KG1 (cell line): ENCODE measurements at regions not wholly inside any gene's neighbourhood (a gene's known extent, or its start where the extent isn't known, plus 50 kb on each side); places are given as distances from the start of the nearest gene placed in this dataset.

ENCODE experiments used
- DNase-seq: peaks from one replicate; lab custom pipeline; 2025; lab: John Stamatoyannopoulos, UW

GRCh38 chr2:13533524-13533922 lies 816.8 kb downstream of the TRIB2 start:
- no peak for DNase-seq

DNA sequence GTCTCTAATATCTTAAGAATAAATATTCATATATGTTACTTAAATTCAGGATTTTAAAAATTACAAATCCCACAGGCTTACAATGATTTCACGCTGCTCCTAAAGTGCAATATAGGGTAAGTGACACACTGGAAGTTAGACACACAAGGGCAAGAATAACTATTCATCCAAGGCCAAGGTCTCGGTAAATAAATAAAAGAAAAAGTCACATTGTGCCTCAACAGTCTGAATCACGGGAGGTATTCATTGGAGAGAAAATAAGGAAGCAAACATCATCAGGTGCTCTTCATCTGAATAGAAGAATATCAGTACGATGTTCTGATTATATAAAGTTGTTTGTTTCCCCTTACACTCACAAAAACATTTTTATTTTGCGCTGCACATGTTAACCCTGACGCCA lies 820.2 kb downstream of the TRIB2 start:
- DNase-seq: no peak

DNA sequence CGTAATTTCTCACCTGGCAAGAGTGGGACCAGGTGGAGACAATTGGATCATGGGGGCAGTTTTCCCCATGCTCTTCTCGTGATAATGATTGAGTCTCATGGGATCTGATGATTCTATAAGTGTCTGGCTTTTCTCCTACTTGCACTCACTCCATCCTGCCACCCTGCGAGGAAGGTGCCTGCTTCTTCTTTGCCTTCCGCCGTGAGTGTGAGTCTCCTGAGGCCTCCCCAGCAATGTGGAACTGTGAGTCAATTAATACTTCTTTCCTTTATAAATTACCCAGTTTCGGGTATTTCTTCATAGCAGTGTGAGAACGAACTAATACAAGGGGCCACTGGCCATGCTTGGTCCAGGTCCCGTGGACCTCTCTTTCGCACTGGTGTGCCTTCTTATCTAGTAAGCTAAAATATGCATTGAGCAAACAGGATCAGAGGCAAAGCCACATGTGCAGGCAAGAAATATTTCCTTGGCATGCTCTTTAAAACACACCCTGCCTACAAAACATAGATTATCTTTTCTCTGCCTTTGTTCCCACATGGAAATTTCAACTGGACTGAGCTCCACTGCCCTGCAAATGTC lies 821.1 kb downstream of the TRIB2 start:
- DNase-seq: no peak

- DNase-seq: no peak
These were observed 822.6 kb downstream of the TRIB2 start for GRCh38 chr2:13539296-13539695.

DNA sequence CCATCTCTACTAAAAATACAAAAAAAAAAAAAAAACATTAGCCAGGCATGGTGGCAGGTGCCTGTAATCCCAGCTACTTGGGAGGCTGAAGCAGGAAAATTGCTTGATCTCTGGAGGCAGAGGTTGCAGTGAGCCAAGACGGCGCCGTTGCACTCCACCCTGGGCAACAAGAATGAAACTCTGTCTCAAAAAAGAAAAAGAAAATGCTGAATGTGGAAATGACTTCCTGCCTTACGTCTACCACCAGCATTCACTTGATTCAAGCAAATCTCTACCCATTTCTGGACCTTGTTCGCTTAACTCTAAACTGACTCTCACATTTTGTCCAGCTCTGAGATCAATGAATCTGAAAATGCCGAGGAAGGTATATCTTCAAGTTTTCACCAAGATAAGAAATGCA lies 825.3 kb downstream of the TRIB2 start:
- no peak for DNase-seq

DNA sequence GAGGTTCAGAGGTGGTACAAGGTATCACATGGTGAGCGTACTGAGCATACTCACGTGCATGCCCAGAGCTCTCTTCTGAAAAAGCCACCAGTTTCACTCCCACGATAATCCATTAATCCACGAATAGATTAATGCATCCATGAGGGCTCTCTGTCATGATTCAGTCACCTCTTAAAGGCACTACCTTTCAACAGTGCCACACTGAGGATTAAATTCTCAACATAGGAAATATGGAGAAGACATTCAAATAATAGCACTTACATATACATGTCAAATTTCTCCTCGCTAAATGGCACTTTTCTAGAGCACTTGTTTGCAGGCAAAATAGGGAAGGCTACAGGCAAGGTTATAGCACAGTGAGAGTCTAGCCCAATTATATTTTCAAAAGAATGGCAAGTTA lies 825.9 kb downstream of the TRIB2 start:
- no peak for DNase-seq

DNA sequence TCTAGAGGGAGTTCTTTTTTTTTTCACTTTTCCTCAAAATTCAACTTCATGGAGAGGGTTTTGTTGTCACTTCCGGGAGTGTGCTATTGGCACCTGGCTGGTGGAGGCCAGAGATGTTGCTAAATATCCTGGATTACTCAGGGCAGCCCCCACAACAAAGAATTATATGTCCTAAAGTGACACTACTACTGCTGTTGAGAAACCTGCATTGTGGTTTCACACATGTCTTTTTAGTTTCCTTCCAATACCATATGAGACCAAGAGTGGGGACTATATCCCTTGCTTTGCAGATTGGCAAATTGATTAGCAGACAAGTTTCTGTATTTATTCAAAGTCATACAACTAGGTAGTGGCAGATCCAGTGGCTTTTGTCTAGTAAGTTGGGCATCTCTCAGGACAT lies 826.8 kb downstream of the TRIB2 start:
- DNase-seq: no peak

GRCh38 chr2:13545320-13545719 lies 828.6 kb downstream of the TRIB2 start:
- DNase-seq: no peak

DNA sequence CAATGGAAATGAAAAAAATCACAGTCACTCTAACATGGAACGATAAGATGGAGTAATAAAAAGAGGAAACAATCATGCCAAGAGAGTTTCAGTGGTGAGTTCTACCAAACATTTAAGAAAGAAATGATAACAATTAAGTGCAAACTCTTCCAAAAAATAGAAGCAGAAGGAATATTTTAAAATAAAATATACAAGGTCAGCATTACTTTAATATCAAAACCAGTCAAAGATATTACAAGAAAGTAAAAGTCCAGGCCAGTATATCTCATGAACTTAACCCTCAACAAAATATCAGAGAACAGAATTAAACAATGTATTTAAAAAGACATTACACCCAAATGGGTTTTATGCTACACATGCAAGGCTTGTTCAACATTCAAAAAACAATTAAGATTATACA lies 829.4 kb downstream of the TRIB2 start:
- no peak for DNase-seq

DNA sequence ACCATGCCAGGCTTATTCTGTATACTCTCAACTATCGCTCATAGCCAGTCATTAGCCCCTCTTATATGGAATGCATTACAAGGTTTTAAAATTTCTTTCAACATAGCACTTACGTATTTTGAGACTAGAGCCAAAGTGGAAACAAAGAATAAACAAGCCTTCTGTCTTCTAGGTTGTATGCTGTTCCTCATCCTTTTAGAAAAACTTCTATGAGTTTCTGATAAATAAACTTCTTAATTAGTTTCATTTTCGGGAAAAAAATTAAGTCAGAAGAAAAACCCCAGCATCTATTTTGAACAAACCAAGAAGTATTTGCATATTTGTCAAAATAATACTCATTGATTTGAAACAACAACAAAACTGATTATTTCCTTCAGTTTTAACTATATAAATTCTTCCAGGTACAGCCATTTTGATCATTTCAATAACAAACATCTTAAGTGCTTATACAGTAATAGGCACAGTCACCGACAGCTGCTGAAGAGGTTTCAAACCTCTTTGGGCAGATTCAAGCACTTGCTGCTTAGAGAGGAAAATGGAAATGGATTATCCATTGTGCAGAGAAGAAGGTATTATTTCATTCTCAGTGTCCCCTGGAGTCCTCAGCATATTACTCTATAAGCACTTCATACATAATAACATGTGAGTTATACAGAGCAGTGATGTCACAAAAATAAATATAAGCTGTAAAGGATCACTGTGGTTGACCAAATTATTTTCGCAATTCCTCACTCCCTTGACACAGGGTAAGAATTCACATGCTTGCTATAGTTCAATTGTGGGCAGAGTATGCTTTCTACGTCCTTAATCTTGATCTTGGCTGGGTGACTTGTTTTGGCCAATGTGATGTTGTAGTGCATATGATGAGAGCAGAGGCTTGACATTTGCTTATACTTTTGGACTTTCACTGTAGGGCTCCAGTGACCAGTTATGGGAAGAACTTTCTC lies 833.8 kb downstream of the TRIB2 start:
- DNase-seq: no peak

DNA sequence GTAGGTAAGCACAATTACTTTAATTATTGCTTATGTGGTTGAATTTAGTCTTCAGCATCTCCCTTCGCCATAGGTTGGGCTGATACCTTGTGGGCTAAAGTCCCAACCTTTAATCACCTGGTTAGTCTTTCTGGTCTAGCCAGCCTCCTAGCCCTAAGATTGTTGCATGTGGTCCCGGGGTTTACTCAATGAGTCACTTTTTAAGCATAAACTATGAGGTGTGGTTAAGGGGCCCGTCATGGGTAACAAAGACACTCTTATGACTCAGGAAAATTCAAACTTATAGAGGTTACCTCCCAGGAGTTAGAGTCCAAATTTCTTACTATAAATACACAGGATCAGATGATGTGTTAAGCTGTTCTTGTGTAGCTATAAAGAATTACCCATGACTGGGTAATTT lies 841.6 kb downstream of the TRIB2 start:
- no peak for DNase-seq

DNA sequence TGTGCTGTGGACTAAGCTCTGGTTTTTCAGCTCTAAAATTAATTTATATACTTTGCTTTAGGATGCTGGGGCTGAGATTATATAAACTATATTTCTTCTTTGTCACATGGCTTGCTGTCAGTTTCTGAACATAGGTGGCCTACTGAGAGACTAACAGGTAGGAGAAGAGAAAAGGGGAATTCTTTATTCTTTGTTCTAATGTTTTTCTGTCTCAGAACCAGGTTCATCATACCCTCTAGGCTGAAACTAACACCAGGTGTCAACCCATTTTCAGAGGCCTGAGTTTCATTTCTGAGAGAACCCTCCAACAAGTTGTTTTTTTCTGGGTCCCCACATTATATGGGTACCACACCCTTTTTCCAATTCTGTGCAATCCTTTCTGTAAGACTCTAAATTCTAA lies 843.6 kb downstream of the TRIB2 start:
- no peak for DNase-seq

DNA sequence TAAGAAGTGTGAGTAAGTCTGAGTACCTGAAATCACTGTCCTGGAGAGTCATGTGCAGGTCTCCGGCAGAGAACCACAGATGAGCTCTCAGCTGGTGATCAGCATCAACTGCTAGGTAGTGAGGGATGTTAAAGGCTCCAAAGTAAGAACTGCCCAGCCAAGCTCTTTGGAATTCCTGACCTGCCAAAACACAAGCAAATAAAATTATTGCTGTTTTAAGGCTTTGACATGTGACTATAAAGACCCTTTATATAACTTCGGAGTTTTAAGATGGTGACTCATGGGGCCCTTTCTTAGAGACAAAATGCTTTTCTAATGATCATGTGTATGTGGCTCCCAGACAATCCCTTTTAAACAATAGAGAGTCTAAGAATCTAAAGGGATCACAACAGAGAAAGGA lies 855.7 kb downstream of the TRIB2 start:
- DNase-seq: no peak

GRCh38 chr2:13574831-13575230 lies 858.1 kb downstream of the TRIB2 start:
- DNase-seq: no peak

- no peak for DNase-seq
These were observed 859.8 kb downstream of the TRIB2 start for GRCh38 chr2:13576406-13577036.

GRCh38 chr2:13578547-13578946 lies 861.8 kb downstream of the TRIB2 start:
- DNase-seq: no peak

DNA sequence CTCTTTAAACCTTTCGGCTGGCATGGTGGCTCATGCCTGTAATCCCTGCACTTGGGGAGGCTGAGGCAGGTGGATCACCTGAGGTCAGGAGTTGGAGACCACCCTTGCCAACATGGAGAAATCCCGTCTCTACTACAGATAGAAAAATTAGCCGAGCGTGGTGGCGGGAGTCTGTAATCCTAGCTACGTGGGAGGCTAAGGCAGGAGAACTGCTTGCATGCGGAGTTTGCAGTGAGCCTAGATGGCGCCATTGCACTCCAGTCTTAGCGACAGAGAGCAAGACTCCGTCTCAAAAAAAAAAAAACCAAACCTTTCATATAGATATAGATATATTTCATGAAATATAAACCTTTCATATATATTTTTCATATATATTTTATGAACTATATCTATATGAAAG lies 864.7 kb downstream of the TRIB2 start:
- no peak for DNase-seq

DNA sequence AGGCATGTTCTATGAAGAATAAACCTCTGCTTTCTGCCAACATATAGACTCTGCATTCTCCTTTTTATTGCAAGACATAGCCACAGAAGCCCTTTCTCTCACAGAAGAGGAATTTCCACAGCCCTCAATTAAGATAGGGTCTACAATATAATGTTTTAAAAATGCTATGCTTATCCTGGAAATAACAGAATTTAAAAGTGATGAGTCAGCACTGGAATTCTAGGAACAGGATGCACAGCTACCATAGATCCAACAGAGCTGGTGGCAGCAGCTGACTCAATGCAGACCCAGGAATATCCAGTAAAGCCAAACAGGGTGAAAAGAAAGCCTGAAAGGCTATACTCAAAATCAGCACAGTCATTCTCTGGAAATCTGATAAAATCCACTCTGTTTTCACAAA lies 866.9 kb downstream of the TRIB2 start:
- no peak for DNase-seq

GRCh38 chr2:13584020-13584419 lies 867.3 kb downstream of the TRIB2 start:
- DNase-seq: no peak

DNA sequence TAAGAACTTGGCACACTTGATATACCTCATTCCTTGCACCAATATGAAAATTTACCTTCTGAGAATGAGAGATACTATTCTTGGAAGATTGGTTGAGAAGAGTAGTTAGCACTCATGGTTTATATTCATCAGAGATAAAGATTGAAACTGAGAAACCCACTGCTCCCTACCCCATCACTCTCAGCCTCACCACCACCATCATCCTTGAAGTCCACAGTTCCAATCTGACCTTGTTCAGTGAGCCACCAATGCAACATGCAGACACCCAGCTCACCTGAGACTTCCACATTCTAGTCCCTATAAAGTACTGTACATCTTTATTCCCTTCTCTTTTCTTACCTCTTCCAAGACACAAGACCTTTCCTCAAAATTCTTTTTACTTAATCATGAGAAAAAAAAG lies 869.0 kb downstream of the TRIB2 start:
- no peak for DNase-seq

GRCh38 chr2:13596233-13596632 lies 879.5 kb downstream of the TRIB2 start:
- DNase-seq: no peak

DNA sequence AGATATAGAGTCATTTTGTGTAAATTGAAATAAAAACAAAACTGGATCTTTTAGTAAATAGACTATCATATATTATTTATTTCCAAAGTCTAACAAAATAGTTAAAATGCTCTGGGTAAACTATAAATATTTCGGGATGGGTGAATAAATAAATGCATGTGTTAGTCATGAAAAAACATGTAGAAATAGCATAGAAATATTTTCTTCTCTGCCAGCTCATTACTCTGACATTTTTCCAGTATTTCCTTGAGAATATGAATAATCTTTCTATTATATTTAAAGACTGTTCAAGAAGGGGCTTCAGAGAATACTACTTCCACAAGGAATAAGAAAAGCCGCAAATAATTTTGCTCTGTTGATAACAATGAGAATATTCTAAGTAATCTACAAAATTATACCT lies 880.4 kb downstream of the TRIB2 start:
- no peak for DNase-seq

- no peak for DNase-seq
These were observed 884.8 kb downstream of the TRIB2 start for GRCh38 chr2:13601506-13601905.
